ENCODE measurements at regions not wholly inside any gene's neighbourhood (a gene's known extent, or its start where the extent isn't known, plus 50 kb on each side); places are given as distances from the start of the nearest gene placed in this dataset.

DNA sequence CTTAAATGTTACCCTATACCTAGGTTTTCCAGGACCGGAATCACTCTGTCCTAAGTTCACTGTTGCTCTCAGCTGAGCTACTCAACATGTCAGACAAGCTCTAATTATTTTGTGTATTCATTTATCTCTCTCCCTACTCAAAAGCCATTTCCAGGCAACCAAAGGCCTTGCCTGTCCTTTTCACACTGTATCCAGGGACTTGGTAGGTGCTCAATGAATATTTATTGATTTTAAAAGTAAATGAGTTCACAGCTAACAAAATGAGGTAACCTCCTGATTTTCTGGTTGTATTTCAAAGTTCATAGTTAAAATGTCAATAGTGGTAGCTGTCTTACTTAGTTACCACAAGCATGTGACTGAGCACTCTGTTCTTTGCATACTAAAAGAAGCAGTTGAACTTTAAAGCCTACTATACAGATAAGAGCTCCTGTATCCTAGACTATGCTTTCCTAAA, 522.2 kb downstream of the ACTL7B start (continued):
- TF ChIP-seq, protein P1, sequence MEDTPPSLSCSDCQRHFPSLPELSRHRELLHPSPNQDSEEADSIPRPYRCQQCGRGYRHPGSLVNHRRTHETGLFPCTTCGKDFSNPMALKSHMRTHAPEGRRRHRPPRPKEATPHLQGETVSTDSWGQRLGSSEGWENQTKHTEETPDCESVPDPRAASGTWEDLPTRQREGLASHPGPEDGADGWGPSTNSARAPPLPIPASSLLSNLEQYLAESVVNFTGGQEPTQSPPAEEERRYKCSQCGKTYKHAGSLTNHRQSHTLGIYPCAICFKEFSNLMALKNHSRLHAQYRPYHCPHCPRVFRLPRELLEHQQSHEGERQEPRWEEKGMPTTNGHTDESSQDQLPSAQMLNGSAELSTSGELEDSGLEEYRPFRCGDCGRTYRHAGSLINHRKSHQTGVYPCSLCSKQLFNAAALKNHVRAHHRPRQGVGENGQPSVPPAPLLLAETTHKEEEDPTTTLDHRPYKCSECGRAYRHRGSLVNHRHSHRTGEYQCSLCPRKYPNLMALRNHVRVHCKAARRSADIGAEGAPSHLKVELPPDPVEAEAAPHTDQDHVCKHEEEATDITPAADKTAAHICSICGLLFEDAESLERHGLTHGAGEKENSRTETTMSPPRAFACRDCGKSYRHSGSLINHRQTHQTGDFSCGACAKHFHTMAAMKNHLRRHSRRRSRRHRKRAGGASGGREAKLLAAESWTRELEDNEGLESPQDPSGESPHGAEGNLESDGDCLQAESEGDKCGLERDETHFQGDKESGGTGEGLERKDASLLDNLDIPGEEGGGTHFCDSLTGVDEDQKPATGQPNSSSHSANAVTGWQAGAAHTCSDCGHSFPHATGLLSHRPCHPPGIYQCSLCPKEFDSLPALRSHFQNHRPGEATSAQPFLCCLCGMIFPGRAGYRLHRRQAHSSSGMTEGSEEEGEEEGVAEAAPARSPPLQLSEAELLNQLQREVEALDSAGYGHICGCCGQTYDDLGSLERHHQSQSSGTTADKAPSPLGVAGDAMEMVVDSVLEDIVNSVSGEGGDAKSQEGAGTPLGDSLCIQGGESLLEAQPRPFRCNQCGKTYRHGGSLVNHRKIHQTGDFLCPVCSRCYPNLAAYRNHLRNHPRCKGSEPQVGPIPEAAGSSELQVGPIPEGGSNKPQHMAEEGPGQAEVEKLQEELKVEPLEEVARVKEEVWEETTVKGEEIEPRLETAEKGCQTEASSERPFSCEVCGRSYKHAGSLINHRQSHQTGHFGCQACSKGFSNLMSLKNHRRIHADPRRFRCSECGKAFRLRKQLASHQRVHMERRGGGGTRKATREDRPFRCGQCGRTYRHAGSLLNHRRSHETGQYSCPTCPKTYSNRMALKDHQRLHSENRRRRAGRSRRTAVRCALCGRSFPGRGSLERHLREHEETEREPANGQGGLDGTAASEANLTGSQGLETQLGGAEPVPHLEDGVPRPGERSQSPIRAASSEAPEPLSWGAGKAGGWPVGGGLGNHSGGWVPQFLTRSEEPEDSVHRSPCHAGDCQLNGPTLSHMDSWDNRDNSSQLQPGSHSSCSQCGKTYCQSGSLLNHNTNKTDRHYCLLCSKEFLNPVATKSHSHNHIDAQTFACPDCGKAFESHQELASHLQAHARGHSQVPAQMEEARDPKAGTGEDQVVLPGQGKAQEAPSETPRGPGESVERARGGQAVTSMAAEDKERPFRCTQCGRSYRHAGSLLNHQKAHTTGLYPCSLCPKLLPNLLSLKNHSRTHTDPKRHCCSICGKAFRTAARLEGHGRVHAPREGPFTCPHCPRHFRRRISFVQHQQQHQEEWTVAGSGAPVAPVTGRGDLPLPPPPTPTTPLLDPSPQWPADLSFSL (CRISPR knock-in tag; IDR thresholded peaks at IDR 0.05), result no peak
- TF ChIP-seq KAT2B (IDR thresholded peaks at IDR 0.05; ENCODE audit: borderline replicate concordance, low read depth, low read length), result peak; percentile 43; the same call in 1 of the 2 replicates
- peak; percentile 20; the same call in 1 of the 2 replicates for TF ChIP-seq FOXA3 (CRISPR knock-in tag; IDR thresholded peaks at IDR 0.05)
- no peak for TF ChIP-seq DPF2 (CRISPR knock-in tag; IDR thresholded peaks at IDR 0.05; ENCODE audit: borderline replicate concordance, low read depth)
- peak; percentile 16; the same call in 1 of the 2 replicates for TF ChIP-seq ATF7 (IDR thresholded peaks at IDR 0.05)
- TF ChIP-seq ATF7 (CRISPR knock-in tag; IDR thresholded peaks at IDR 0.05), result no peak
- no peak for TF ChIP-seq NFYC (CRISPR knock-in tag; IDR thresholded peaks at IDR 0.05)
- TF ChIP-seq RBM22 (optimal IDR thresholded peaks at IDR 0.05; ENCODE audit: low read length), result no peak
- TF ChIP-seq HNF4A (CRISPR knock-in tag; IDR thresholded peaks at IDR 0.05), result peak; percentile 56; the same call in 1 of the 2 replicates
- TF ChIP-seq ZNF737 (CRISPR knock-in tag; IDR thresholded peaks at IDR 0.05; ENCODE audit: borderline replicate concordance), result no peak

Data from HepG2 (cell line).